HCT116 (cell line): ENCODE measurements at regions not wholly inside any gene's neighbourhood (a gene's known extent, or its start where the extent isn't known, plus 50 kb on each side); places are given as distances from the start of the nearest gene placed in this dataset.

Experiments
- ATAC-seq: fragments of 200-7000 bp; cut with Tn5 transposase; 2 replicates; pipeline ENCODE4 v1.9.1; 2020; ENCODE audit warnings: mild to moderate bottlenecking, moderate library complexity
- BruUV-seq: library from RNA; stranded (reverse); fragments of 400-500 nt; replicated peaks from 2 replicates; lab custom pipeline; 2021; lab: Mats Ljungman, UMichigan
- CTCF ChIA-PET: fragments of 300-600 bp; sonication (Branson Sonifier 250); formaldehyde crosslinking; loops from one replicate; lab custom pipeline; 2021; ENCODE audit warnings: antibody characterized with exemption; lab: Charles Lee
- POLR2A ChIA-PET: fragments of 300-600, 350-600 bp; sonication (Branson Sonifier 250); formaldehyde crosslinking; loops from one replicate; lab custom pipeline; 2021; ENCODE audit warnings: antibody characterized with exemption; lab: Charles Lee
- RAD21 ChIA-PET, 2 experiments: fragments of 300-600 bp; sonication (Branson Sonifier 250); formaldehyde crosslinking; loops; one replicate each; lab custom pipeline; 2023; ENCODE audit warnings: low total read pairs in 2 of 2; ENCODE audit not compliant: uncharacterized antibody in 2 of 2, unreplicated experiment in 2 of 2, low non-redundant PET in 1 of 2; lab: Charles Lee
- DNase-seq: peaks from one replicate; pipeline ENCODE4 v3.0.0-alpha.2; 2010; ENCODE audit warnings: low read depth, low spot score
- H2AFZ ChIP-seq: fragments of 200-600 bp; shearing (Covaris generic), sonication (generic); 2 replicates; pipeline ENCODE4 v1.6.1; 2017; ENCODE audit warnings: low read depth, mixed run types, mixed read lengths, antibody characterized with exemption, low read length; ENCODE audit not compliant: poor library complexity, severe bottlenecking
- H3K27ac ChIP-seq: 2 replicates; pipeline ENCODE4 v1.5.1; 2012; ENCODE audit warnings: low read depth, low read length
- H3K27me3 ChIP-seq: fragments of 200-600 bp; sonication (generic); 2 replicates; pipeline ENCODE4 v1.6.1; 2016; ENCODE audit warnings: mixed run types, low read length, mixed read lengths; ENCODE audit not compliant: insufficient read depth
- H3K36me3 ChIP-seq, 2 experiments: fragments of 200-500 bp in 1 of 2; fragments of 200-600 bp in 1 of 2; sonication (Bioruptor generic) in 1 of 2; sonication (generic) in 1 of 2; 2 replicates each; pipeline versions ENCODE4 v1.5.1 to v1.6.1; 2014 to 2016; ENCODE audit warnings: low read length in 2 of 2, inconsistent platforms in 1 of 2, mixed read lengths in 1 of 2, mixed run types in 1 of 2; ENCODE audit not compliant: insufficient read depth in 2 of 2, control insufficient read depth in 1 of 2
- H3K4me1 ChIP-seq, 2 experiments: fragments of 200-600 bp in 1 of 2; sonication (generic) in 1 of 2; 2 replicates each; pipeline versions ENCODE4 v1.5.1 to v1.6.1; 2012 to 2017; ENCODE audit warnings: low read length in 2 of 2, inconsistent platforms in 1 of 2, mild to moderate bottlenecking in 1 of 2, mixed read lengths in 1 of 2, mixed run types in 1 of 2, moderate library complexity in 1 of 2; ENCODE audit not compliant: insufficient read depth in 2 of 2, control insufficient read depth in 1 of 2
- H3K4me2 ChIP-seq: fragments of 200-600 bp; sonication (generic); 2 replicates; pipeline ENCODE4 v1.6.1; 2017; ENCODE audit warnings: mixed run types, low read length, mixed read lengths
- H3K4me3 ChIP-seq, 2 experiments: fragments of 200-600 bp in 1 of 2; sonication (generic) in 1 of 2; replicated peaks in 1 of 2; 2 replicates each; pipeline ENCODE4 v1.5.1; 2011 to 2016; ENCODE audit warnings: low read length in 2 of 2, control low read depth in 1 of 2, low read depth in 1 of 2, mild to moderate bottlenecking in 1 of 2, mixed read lengths in 1 of 2, mixed run types in 1 of 2
- H3K79me2 ChIP-seq: fragments of 200-600 bp; sonication (generic); 2 replicates; pipeline ENCODE4 v1.6.1; 2017; ENCODE audit warnings: mild to moderate bottlenecking, mixed run types, low read length, moderate library complexity, mixed read lengths; ENCODE audit not compliant: insufficient read depth
- H3K9ac ChIP-seq: fragments of 200-600 bp; sonication (generic); 2 replicates; pipeline ENCODE4 v1.6.1; 2016; ENCODE audit warnings: low read length, mixed read lengths
- H3K9me2 ChIP-seq: fragments of 200-600 bp; sonication (generic), shearing (Covaris generic); 2 replicates; pipeline ENCODE4 v1.6.1; 2017; ENCODE audit warnings: mixed run types, mild to moderate bottlenecking, moderate library complexity; ENCODE audit not compliant: insufficient read depth
- H3K9me3 ChIP-seq, 2 experiments: fragments of 200-500 bp in 1 of 2; fragments of 200-600 bp in 1 of 2; sonication (Bioruptor generic) in 1 of 2; sonication (generic) in 1 of 2; 2 replicates each; pipeline ENCODE4 v1.6.1; 2014 to 2017; ENCODE audit warnings: low read length in 2 of 2, mixed read lengths in 2 of 2, inconsistent platforms in 1 of 2, low read depth in 1 of 2, mild to moderate bottlenecking in 1 of 2, mixed run types in 1 of 2, moderate library complexity in 1 of 2; ENCODE audit not compliant: control insufficient read depth in 1 of 2, insufficient read depth in 1 of 2
- H4K20me1 ChIP-seq: fragments of 200-600 bp; sonication (generic), shearing (Covaris generic); 2 replicates; pipeline ENCODE4 v1.6.1; 2017; ENCODE audit warnings: mixed run types, mild to moderate bottlenecking, moderate library complexity; ENCODE audit not compliant: insufficient read depth
- CBX3 ChIP-seq: IDR thresholded peaks from 2 replicates; pipeline ENCODE4 v1.6.1; 2012; ENCODE audit warnings: low read depth
- CTCF ChIP-seq, 3 experiments: fragments of 200-600 bp in 1 of 3; sonication (generic) in 1 of 3; IDR thresholded peaks in 2 of 3; conservative IDR thresholded peaks in 1 of 3; 2 replicates each; pipeline ENCODE4 v1.5.1; 2012 to 2017; ENCODE audit warnings: low read depth in 2 of 3, low read length in 2 of 3, antibody characterized with exemption in 1 of 3, borderline replicate concordance in 1 of 3, control low read depth in 1 of 3, mild to moderate bottlenecking in 1 of 3, mixed read lengths in 1 of 3, mixed run types in 1 of 3, moderate library complexity in 1 of 3; ENCODE audit not compliant: insufficient read depth in 1 of 3
- EZH2 ChIP-seq: fragments of 200-600 bp; sonication (generic); IDR thresholded peaks from 2 replicates; pipeline ENCODE4 v1.6.1; 2017; ENCODE audit warnings: antibody characterized with exemption, mixed run types
- FOSL1 ChIP-seq: IDR thresholded peaks from 2 replicates; pipeline ENCODE4 v1.6.1; 2012; ENCODE audit warnings: low read depth
- JUND ChIP-seq: IDR thresholded peaks from 2 replicates; pipeline ENCODE4 v1.6.1; 2012
- POLR2A ChIP-seq: IDR thresholded peaks from 2 replicates; pipeline ENCODE4 v1.7.0; 2011; ENCODE audit warnings: borderline replicate concordance; ENCODE audit not compliant: insufficient read depth, insufficient read length; ENCODE audit errors: extremely low read depth
- RAD21 ChIP-seq: IDR thresholded peaks from 2 replicates; pipeline ENCODE4 v1.6.1; 2012; ENCODE audit warnings: low read depth, mild to moderate bottlenecking
- SIN3A ChIP-seq: IDR thresholded peaks from 2 replicates; pipeline ENCODE4 v1.6.1; 2012; ENCODE audit warnings: low read depth
- SP1 ChIP-seq: IDR thresholded peaks from 2 replicates; pipeline ENCODE4 v1.6.1; 2012; ENCODE audit warnings: low read depth
- TCF7L2 ChIP-seq: IDR thresholded peaks from 2 replicates; pipeline ENCODE4 v1.7.0; 2011; ENCODE audit warnings: borderline replicate concordance, inconsistent platforms; ENCODE audit not compliant: insufficient read depth, insufficient read length; ENCODE audit errors: extremely low read depth
- ZFX ChIP-seq: fragments of 450-650 bp; IDR thresholded peaks from 2 replicates; pipeline ENCODE4 v1.6.1; 2017
- ZNF274 ChIP-seq: fragments of 200-500 bp; sonication (Bioruptor generic); IDR thresholded peaks from 2 replicates; pipeline ENCODE4 v1.6.1; 2014; ENCODE audit warnings: mild to moderate bottlenecking, low read depth, low read length, inconsistent platforms
- intact Hi-C: fragments of 100-400 bp; cut with micrococcal nuclease; formaldehyde crosslinking; loops from 2 replicates; pipeline ENCODE4 v1.10.0; 2022
- TF ChIP-seq, protein P1 (sequence below): IDR thresholded peaks from 2 replicates; pipeline ENCODE4 v1.6.1; 2012; ENCODE audit warnings: low read depth
- TF ChIP-seq, protein P2 (sequence below): IDR thresholded peaks from 2 replicates; pipeline ENCODE4 v1.6.1; 2012

- DNase-seq (no peak), ATAC-seq (no peak)
- Histone ChIP-seq H2AFZ (no peak overlapping the region), H4K20me1 (no peaks in the 10 kb centered on the region), H3K36me3 (no peaks in the 10 kb centered on the region), H3K27ac (no peak overlapping the region), H3K9ac (no peak overlapping the region), H3K4me2 (no peak overlapping the region), H3K79me2 (no peaks in the 10 kb centered on the region), H3K27me3 (no peaks in the 10 kb centered on the region), H3K4me1 (no peaks in the 10 kb centered on the region), H3K9me3 (no peaks in the 10 kb centered on the region; a peak in 1 of 4 replicates), H3K4me3 (no peak overlapping the region), H3K9me2 (no peaks in the 10 kb centered on the region)
- RAD21 ChIA-PET, result no interaction called here
- intact Hi-C loops, result no loop called here
- no TSS peak for BruUV-seq
- TF ChIP-seq FOSL1, result no peak
- no peak for TF ChIP-seq CTCF (IDR thresholded peaks at IDR 0.05 in 2 of 3, conservative IDR thresholded peaks at IDR 0.05 in 1 of 3; ENCODE audit: borderline replicate concordance in 1 of 3, insufficient read depth in 1 of 3, low read depth in 2 of 3, low read length in 2 of 3)
- TF ChIP-seq, protein P1, sequence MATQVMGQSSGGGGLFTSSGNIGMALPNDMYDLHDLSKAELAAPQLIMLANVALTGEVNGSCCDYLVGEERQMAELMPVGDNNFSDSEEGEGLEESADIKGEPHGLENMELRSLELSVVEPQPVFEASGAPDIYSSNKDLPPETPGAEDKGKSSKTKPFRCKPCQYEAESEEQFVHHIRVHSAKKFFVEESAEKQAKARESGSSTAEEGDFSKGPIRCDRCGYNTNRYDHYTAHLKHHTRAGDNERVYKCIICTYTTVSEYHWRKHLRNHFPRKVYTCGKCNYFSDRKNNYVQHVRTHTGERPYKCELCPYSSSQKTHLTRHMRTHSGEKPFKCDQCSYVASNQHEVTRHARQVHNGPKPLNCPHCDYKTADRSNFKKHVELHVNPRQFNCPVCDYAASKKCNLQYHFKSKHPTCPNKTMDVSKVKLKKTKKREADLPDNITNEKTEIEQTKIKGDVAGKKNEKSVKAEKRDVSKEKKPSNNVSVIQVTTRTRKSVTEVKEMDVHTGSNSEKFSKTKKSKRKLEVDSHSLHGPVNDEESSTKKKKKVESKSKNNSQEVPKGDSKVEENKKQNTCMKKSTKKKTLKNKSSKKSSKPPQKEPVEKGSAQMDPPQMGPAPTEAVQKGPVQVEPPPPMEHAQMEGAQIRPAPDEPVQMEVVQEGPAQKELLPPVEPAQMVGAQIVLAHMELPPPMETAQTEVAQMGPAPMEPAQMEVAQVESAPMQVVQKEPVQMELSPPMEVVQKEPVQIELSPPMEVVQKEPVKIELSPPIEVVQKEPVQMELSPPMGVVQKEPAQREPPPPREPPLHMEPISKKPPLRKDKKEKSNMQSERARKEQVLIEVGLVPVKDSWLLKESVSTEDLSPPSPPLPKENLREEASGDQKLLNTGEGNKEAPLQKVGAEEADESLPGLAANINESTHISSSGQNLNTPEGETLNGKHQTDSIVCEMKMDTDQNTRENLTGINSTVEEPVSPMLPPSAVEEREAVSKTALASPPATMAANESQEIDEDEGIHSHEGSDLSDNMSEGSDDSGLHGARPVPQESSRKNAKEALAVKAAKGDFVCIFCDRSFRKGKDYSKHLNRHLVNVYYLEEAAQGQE, result no peak
- TF ChIP-seq TCF7L2, result no peak
- TF ChIP-seq POLR2A, result no peak
- TF ChIP-seq EZH2, result no peak
- TF ChIP-seq SIN3A, result no peak
- no peak for TF ChIP-seq CBX3
- TF ChIP-seq SP1, result no peak
- no peak for TF ChIP-seq ZFX
- TF ChIP-seq ZNF274, result no peak
- TF ChIP-seq, protein P2, sequence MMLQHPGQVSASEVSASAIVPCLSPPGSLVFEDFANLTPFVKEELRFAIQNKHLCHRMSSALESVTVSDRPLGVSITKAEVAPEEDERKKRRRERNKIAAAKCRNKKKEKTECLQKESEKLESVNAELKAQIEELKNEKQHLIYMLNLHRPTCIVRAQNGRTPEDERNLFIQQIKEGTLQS, result no peak
- no peak for TF ChIP-seq JUND
- TF ChIP-seq RAD21, result no peak
- CTCF ChIA-PET, result no interaction called here
- POLR2A ChIA-PET, result interaction anchor here (0.6 kb wide), 1 partner anchor 953 kb away, joined by 3 read pairs; no protein-coding TSS in a partner anchor
Observed at GRCh38 chr11:13062115-13062514, 53.0 kb downstream of the RASSF10 start.
